ENCODE measurements at regions not wholly inside any gene's neighbourhood (a gene's known extent, or its start where the extent isn't known, plus 50 kb on each side); places are given as distances from the start of the nearest gene placed in this dataset.

DNA sequence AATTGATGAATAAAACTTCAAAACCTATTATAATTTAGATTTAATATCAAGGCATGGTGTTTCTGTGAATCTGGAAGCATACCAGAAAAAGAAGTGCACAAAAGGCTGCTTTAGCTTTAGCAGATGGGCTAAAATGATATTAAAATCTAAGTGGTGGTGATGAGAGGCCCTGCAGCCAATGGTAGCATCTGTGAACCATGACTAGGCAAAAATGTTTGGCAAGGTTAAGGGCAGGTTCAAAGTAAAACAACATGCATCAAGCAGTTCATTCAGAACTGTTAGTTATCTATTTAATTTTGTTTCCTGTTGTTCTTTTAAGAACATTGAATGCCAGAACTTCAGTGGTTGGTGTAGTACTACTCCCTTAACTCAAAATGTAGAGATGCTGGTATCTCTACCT is 1736.9 kb upstream of the CELF4 start:
- DNase-seq: no peak
- no peaks in the 10 kb centered on the region for H3K4me1 ChIP-seq
- no peak overlapping the region for H3K27ac ChIP-seq
- no peak for ATAC-seq
- no peak overlapping the region for H3K4me3 ChIP-seq
- intact Hi-C loops (cut with DNase I): no loop called here
- H3K9me3 ChIP-seq: no peaks in the 10 kb centered on the region
- TF ChIP-seq, protein P1, sequence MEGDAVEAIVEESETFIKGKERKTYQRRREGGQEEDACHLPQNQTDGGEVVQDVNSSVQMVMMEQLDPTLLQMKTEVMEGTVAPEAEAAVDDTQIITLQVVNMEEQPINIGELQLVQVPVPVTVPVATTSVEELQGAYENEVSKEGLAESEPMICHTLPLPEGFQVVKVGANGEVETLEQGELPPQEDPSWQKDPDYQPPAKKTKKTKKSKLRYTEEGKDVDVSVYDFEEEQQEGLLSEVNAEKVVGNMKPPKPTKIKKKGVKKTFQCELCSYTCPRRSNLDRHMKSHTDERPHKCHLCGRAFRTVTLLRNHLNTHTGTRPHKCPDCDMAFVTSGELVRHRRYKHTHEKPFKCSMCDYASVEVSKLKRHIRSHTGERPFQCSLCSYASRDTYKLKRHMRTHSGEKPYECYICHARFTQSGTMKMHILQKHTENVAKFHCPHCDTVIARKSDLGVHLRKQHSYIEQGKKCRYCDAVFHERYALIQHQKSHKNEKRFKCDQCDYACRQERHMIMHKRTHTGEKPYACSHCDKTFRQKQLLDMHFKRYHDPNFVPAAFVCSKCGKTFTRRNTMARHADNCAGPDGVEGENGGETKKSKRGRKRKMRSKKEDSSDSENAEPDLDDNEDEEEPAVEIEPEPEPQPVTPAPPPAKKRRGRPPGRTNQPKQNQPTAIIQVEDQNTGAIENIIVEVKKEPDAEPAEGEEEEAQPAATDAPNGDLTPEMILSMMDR (IDR thresholded peaks at IDR 0.05): no peak
- H3K27me3 ChIP-seq (ENCODE audit: low read depth): no peaks in the 10 kb centered on the region
- no peaks in the 10 kb centered on the region for H3K36me3 ChIP-seq

DNA sequence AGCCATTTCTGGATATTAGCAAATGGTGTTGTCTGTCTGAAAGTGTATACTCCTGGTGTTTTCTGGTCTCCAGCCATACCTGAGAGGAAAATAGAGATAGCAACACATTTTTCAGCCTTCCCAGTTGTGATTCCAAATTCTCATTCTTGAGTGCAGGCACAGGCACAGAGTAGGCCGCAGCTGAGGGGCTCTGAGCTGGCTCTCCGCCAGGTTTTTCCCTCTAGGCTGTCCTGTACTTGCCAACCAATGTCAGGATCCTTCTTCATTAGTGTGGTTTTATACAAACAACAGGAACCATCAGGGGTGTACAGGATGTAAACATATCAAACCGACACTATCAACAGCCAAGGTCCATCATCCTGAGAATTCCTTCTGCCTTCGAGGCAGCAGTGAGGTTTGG is 1733.6 kb upstream of the CELF4 start:
- H3K27me3 ChIP-seq (ENCODE audit: low read depth): no peaks in the 10 kb centered on the region
- H3K27ac ChIP-seq: no peak overlapping the region
- no peaks in the 10 kb centered on the region for H3K4me1 ChIP-seq
- intact Hi-C loops (cut with DNase I): no loop called here
- H3K4me3 ChIP-seq: no peak overlapping the region
- no peaks in the 10 kb centered on the region for H3K36me3 ChIP-seq
- ATAC-seq: no peak
- no peak for DNase-seq
- no peaks in the 10 kb centered on the region for H3K9me3 ChIP-seq
- TF ChIP-seq, protein P1 (IDR thresholded peaks at IDR 0.05): no peak

DNA sequence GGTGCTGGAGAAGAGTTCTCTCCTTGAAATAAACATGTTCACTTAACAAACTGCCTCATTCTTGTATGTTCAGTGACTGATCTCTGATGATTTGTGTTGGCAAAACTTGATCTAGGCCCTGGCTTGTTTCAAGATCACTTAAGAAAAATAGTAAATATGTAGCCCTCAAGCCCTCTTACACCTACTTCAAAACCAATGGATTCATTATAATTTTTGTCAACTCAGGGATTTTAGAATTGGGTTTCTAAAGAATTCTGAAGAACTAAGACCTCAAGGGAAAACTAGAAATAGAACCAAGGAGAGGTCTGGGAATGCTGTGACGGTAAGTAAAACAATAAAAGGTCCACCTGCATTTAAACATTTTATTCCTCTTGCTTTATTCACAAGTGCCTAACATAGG is 1731.6 kb upstream of the CELF4 start:
- ATAC-seq (no peak), DNase-seq (no peak)
- Histone ChIP-seq H3K4me1 (no peaks in the 10 kb centered on the region), H3K27me3 (ENCODE audit: low read depth) (no peaks in the 10 kb centered on the region), H3K9me3 (no peaks in the 10 kb centered on the region), H3K27ac (no peak overlapping the region), H3K4me3 (no peak overlapping the region), H3K36me3 (no peaks in the 10 kb centered on the region)
- intact Hi-C loops (cut with DNase I): no loop called here
- TF ChIP-seq, protein P1 (IDR thresholded peaks at IDR 0.05): no peak

DNA sequence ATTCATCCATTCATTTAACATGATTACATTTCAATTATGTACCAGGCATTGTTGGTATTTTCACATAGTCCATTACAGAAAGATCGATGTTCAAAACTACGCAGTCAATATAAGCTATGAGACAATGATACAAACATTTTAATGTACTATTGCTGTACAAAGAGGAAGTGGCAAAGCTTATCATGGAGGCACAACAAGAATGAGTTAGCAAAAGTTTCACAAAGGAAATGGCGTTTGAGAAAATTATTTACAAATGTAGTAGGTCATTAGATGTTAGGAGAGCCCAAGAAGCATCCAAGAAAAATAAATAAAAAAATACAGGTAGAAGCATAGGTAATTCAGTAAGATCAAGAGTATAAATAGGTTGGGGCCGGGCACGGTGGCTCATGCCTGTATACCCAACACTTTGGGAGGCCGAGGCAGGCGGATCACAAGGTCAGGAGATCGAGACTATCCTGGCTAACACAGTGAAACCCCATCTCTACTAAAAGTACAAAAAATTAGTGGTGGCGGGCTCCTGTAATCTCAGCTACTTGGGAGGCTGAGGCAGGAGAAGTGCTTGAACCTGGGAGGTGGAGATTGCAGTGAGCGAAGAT is 1730.8 kb upstream of the CELF4 start:
- no peaks in the 10 kb centered on the region for H3K9me3 ChIP-seq
- no peak overlapping the region for H3K4me3 ChIP-seq
- no peaks in the 10 kb centered on the region for H3K36me3 ChIP-seq
- H3K27me3 ChIP-seq (ENCODE audit: low read depth): no peaks in the 10 kb centered on the region
- no peaks in the 10 kb centered on the region for H3K4me1 ChIP-seq
- DNase-seq: no peak
- TF ChIP-seq, protein P1 (IDR thresholded peaks at IDR 0.05): no peak
- intact Hi-C loops (cut with DNase I): no loop called here
- no peak for ATAC-seq
- H3K27ac ChIP-seq: no peak overlapping the region

DNA sequence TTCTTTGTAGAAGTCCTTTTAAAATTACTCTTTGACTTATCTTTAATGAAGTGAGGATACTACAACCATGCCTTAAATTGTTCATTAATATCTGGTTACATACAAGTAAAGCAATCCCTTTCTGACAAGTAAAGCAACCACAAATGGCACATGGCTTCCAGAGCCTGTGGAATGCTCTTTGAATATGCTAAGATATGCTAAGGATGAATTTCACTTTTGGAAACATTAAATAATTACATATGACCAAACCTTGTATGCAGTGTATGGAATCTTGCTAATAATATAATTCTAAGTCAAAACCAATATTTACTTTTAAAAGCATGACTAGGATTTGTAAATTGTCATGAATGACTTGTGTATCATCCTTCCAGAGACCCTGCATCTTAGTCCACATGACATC is 1711.2 kb upstream of the CELF4 start:
- H3K27ac ChIP-seq: no peak overlapping the region
- ATAC-seq (no peak), DNase-seq (no peak)
- no peak overlapping the region for H3K4me3 ChIP-seq
- H3K9me3 ChIP-seq: no peaks in the 10 kb centered on the region
- no peaks in the 10 kb centered on the region for H3K36me3 ChIP-seq
- intact Hi-C loops (cut with DNase I): no loop called here
- no peaks in the 10 kb centered on the region for H3K4me1 ChIP-seq
- TF ChIP-seq, protein P1 (IDR thresholded peaks at IDR 0.05): no peak
- no peaks in the 10 kb centered on the region for H3K27me3 ChIP-seq (ENCODE audit: low read depth)

DNA sequence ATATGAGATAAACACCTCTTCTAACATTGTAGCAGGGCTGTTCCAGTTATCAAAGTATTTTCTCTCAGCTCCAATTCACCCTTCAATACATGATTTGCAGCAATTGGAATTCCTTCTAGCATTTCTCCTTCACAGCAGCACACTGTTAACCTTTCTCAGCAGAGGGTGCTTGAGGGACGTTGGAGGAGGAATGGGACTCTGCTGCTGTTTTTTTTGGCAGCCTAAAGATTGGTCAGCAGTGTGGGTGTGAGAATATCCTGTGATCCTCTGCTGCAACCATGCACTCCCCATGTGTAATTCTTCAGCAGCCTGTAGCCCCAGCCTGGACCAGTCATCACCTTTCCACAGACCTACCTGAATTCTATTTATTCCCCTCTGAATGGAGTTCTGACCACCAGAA is 1708.9 kb upstream of the CELF4 start:
- no peaks in the 10 kb centered on the region for H3K9me3 ChIP-seq
- H3K4me3 ChIP-seq: no peak overlapping the region
- TF ChIP-seq, protein P1 (IDR thresholded peaks at IDR 0.05): no peak
- intact Hi-C loops (cut with DNase I): no loop called here
- no peaks in the 10 kb centered on the region for H3K27me3 ChIP-seq (ENCODE audit: low read depth)
- no peaks in the 10 kb centered on the region for H3K36me3 ChIP-seq
- ATAC-seq: no peak
- no peak for DNase-seq
- no peak overlapping the region for H3K27ac ChIP-seq
- H3K4me1 ChIP-seq: no peaks in the 10 kb centered on the region
